HG02588 (cell line): ENCODE measurements at regions not wholly inside any gene's neighbourhood (a gene's known extent, or its start where the extent isn't known, plus 50 kb on each side); places are given as distances from the start of the nearest gene placed in this dataset.

Experiments used
- ATAC-seq: cut with Tn5 transposase; IDR thresholded peaks from one replicate; pipeline ENCODE4 v1.9.1; 2021; ENCODE audit warnings: mild to moderate bottlenecking, moderate library complexity; ENCODE audit not compliant: unreplicated experiment

- no peak for ATAC-seq
These were observed 63.0 kb downstream of the C5orf15 start for GRCh38 chr5:133905424-133905823.

GRCh38 chr5:133904641-133905040 is 63.8 kb downstream of the C5orf15 start:
- no peak for ATAC-seq

GRCh38 chr5:133902511-133903118 is 65.8 kb downstream of the C5orf15 start:
- no peak for ATAC-seq

- no peak for ATAC-seq
These were observed 67.7 kb downstream of the C5orf15 start for GRCh38 chr5:133900534-133901270.

- ATAC-seq = no peak
These were observed 68.9 kb downstream of the C5orf15 start for GRCh38 chr5:133899506-133899905.

- no peak for ATAC-seq
These were observed 70.0 kb downstream of the C5orf15 start for GRCh38 chr5:133898440-133898839.

- no peak for ATAC-seq
These were observed 71.0 kb downstream of the C5orf15 start for GRCh38 chr5:133897431-133897830.

GRCh38 chr5:133896873-133897272 is 71.6 kb downstream of the C5orf15 start:
- no peak for ATAC-seq

GRCh38 chr5:133895979-133896845 is 72.2 kb downstream of the C5orf15 start:
- no peak for ATAC-seq

GRCh38 chr5:133894143-133894542 is 74.3 kb downstream of the C5orf15 start:
- ATAC-seq = no peak

GRCh38 chr5:133892774-133893173 is 75.7 kb downstream of the C5orf15 start:
- ATAC-seq = no peak

GRCh38 chr5:133892306-133892705 is 76.1 kb downstream of the C5orf15 start:
- ATAC-seq = no peak

- no peak for ATAC-seq
These were observed 77.0 kb downstream of the C5orf15 start for GRCh38 chr5:133891390-133891789.

GRCh38 chr5:133890776-133891280 is 77.6 kb downstream of the C5orf15 start:
- ATAC-seq = no peak

GRCh38 chr5:133890314-133890713 is 78.1 kb downstream of the C5orf15 start:
- no peak for ATAC-seq

- ATAC-seq = no peak
These were observed 79.0 kb downstream of the C5orf15 start for GRCh38 chr5:133889271-133889905.

GRCh38 chr5:133888625-133888991 is 79.8 kb downstream of the C5orf15 start:
- ATAC-seq = no peak

- no peak for ATAC-seq
These were observed 82.9 kb downstream of the C5orf15 start for GRCh38 chr5:133885566-133885965.

- ATAC-seq = no peak
These were observed 83.7 kb downstream of the C5orf15 start for GRCh38 chr5:133884569-133885311.

GRCh38 chr5:133883916-133884315 is 84.5 kb downstream of the C5orf15 start:
- no peak for ATAC-seq
